Gastrocnemius medialis (tissue), 4 donors: ENCODE measurements at regions not wholly inside any gene's neighbourhood (a gene's known extent, or its start where the extent isn't known, plus 50 kb on each side); places are given as distances from the start of the nearest gene placed in this dataset.

Experiments
- POLR2A ChIP-seq, 2 donors: fragments of 450-650 bp; IDR thresholded peaks; one replicate each; pipeline ENCODE4 v1.6.1; 2017; ENCODE audit warnings: antibody characterized with exemption in 2 of 2, mild to moderate bottlenecking in 2 of 2, moderate library complexity in 2 of 2
- TF ChIP-seq, protein P1 (sequence below), 5 experiments: fragments of 450-650 bp in 3 of 5; fragments of 200-600 bp in 2 of 5; sonication (generic) in 2 of 5; IDR thresholded peaks in 4 of 5; conservative IDR thresholded peaks in 1 of 5; 1 replicate in 4 of 5; 2 replicates in 1 of 5; pipeline ENCODE4 v1.5.1; 2016 to 2019; ENCODE audit warnings: antibody characterized with exemption in 5 of 5, mild to moderate bottlenecking in 3 of 5, moderate library complexity in 3 of 5

- TF ChIP-seq, protein P1, sequence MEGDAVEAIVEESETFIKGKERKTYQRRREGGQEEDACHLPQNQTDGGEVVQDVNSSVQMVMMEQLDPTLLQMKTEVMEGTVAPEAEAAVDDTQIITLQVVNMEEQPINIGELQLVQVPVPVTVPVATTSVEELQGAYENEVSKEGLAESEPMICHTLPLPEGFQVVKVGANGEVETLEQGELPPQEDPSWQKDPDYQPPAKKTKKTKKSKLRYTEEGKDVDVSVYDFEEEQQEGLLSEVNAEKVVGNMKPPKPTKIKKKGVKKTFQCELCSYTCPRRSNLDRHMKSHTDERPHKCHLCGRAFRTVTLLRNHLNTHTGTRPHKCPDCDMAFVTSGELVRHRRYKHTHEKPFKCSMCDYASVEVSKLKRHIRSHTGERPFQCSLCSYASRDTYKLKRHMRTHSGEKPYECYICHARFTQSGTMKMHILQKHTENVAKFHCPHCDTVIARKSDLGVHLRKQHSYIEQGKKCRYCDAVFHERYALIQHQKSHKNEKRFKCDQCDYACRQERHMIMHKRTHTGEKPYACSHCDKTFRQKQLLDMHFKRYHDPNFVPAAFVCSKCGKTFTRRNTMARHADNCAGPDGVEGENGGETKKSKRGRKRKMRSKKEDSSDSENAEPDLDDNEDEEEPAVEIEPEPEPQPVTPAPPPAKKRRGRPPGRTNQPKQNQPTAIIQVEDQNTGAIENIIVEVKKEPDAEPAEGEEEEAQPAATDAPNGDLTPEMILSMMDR (IDR thresholded peaks at IDR 0.05 in 4 of 5, conservative IDR thresholded peaks at IDR 0.05 in 1 of 5) = no peak
- TF ChIP-seq POLR2A (IDR thresholded peaks at IDR 0.05) = no peak
Observed at GRCh38 chr10:65270969-65271368, 1654.9 kb upstream of the LRRTM3 start.
